PC-9 (cell line): ENCODE measurements at regions not wholly inside any gene's neighbourhood (a gene's known extent, or its start where the extent isn't known, plus 50 kb on each side); places are given as distances from the start of the nearest gene placed in this dataset.

Source experiments
- BruUV-seq: library from RNA; stranded (reverse); fragments of 400-500 nt; replicated peaks from 2 replicates; lab custom pipeline; 2021; lab: Mats Ljungman, UMichigan
- CTCF ChIA-PET: fragments of 300-600 bp; sonication (Branson Sonifier 250); formaldehyde crosslinking; loops from one replicate; lab custom pipeline; 2022; ENCODE audit warnings: antibody characterized with exemption; lab: Charles Lee
- POLR2A ChIA-PET: fragments of 300-600 bp; sonication (Branson Sonifier 250); formaldehyde crosslinking; loops from one replicate; lab custom pipeline; 2022; ENCODE audit warnings: antibody characterized with exemption; ENCODE audit not compliant: unreplicated experiment; lab: Charles Lee
- DNase-seq, 2 experiments: peaks; one replicate each; pipeline versions ENCODE4 v3.0.0 to v3.0.0-alpha.2; 2015 to 2022; ENCODE audit warnings: mixed read lengths in 1 of 2
- H2AFZ ChIP-seq: fragments of 200-600 bp; sonication (generic); 2 replicates; pipeline ENCODE4 v1.8.1; 2017; ENCODE audit warnings: antibody characterized with exemption
- H3F3A ChIP-seq: fragments of 200-600 bp; sonication (generic); 2 replicates; pipeline ENCODE4 v1.8.1; 2017; ENCODE audit warnings: antibody characterized with exemption, mild to moderate bottlenecking, low read depth; ENCODE audit not compliant: insufficient read depth
- H3K27ac ChIP-seq: fragments of 200-600 bp; sonication (generic); 2 replicates; pipeline ENCODE4 v1.6.1; 2016; ENCODE audit warnings: mixed run types
- H3K27me3 ChIP-seq: fragments of 200-600 bp; sonication (generic); 2 replicates; pipeline ENCODE4 v1.6.1; 2016; ENCODE audit warnings: low read depth, mixed run types; ENCODE audit not compliant: insufficient read depth
- H3K36me3 ChIP-seq: fragments of 200-600 bp; sonication (generic); 2 replicates; pipeline ENCODE4 v1.6.1; 2016; ENCODE audit warnings: low read depth, mixed run types
- H3K4me1 ChIP-seq: fragments of 200-600 bp; sonication (generic); replicated peaks from 2 replicates; pipeline ENCODE4 v1.6.1; 2016; ENCODE audit warnings: mixed run types; ENCODE audit not compliant: insufficient read depth
- H3K4me2 ChIP-seq: fragments of 200-600 bp; sonication (generic); 2 replicates; pipeline ENCODE4 v1.6.1; 2017; ENCODE audit warnings: mixed run types
- H3K4me3 ChIP-seq: fragments of 200-600 bp; sonication (generic); 2 replicates; pipeline ENCODE4 v1.6.1; 2016; ENCODE audit warnings: mixed run types
- H3K79me2 ChIP-seq: fragments of 200-600 bp; sonication (generic); 2 replicates; pipeline ENCODE4 v1.6.1; 2017; ENCODE audit warnings: low read depth, mixed run types
- H3K9me2 ChIP-seq: fragments of 200-600 bp; sonication (generic); 2 replicates; pipeline ENCODE4 v1.8.1; 2017; ENCODE audit warnings: mild to moderate bottlenecking; ENCODE audit not compliant: insufficient read depth
- H3K9me3 ChIP-seq: fragments of 200-600 bp; sonication (generic); 2 replicates; pipeline ENCODE4 v1.8.1; 2016; ENCODE audit warnings: low read depth; ENCODE audit not compliant: insufficient read depth
- H4K20me1 ChIP-seq: fragments of 200-600 bp; sonication (generic); 2 replicates; pipeline ENCODE4 v1.8.1; 2017; ENCODE audit not compliant: insufficient read depth
- CTCF ChIP-seq: fragments of 200-600 bp; sonication (generic); conservative IDR thresholded peaks from 2 replicates; pipeline ENCODE4 v1.6.1; 2017; ENCODE audit warnings: mixed run types, antibody characterized with exemption, mild to moderate bottlenecking, moderate library complexity
- EZH2 ChIP-seq: fragments of 200-600 bp; sonication (generic); IDR thresholded peaks from 2 replicates; pipeline ENCODE4 v1.8.0; 2017; ENCODE audit warnings: antibody characterized with exemption, low read depth
- intact Hi-C: fragments of 100-400 bp; cut with micrococcal nuclease; formaldehyde crosslinking; loops from one replicate; pipeline ENCODE4 v1.10.0; 2022; ENCODE audit not compliant: unreplicated experiment

DNA sequence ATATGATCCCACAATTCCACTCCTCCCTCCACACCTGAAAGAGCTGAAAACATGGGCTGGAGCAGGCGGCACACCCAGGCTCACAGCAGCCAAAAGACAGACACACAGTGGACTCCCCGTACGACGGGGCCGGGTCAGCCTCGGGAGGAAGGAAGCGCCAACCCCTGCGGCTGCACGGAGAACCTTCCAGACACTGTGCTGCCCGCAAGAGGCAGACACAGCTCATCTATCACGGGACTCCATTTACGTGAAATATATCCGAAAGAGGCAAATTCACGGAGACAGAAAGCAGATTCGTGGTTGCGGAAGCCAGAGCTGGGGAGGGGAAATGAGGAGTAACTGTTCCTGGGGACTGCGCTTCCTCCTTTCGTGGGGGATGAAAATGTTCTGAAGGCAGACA is 165.0 kb downstream of the BRD1 start:
- no peak overlapping the region for H2AFZ ChIP-seq
- H3K4me1 ChIP-seq = no peaks in the 10 kb centered on the region
- H3K4me2 ChIP-seq = no peak overlapping the region
- no peaks in the 10 kb centered on the region for H3K9me3 ChIP-seq
- H3K27ac ChIP-seq = no peak overlapping the region
- no peaks in the 10 kb centered on the region for H3K36me3 ChIP-seq
- no peak overlapping the region for H3K4me3 ChIP-seq
- H3F3A ChIP-seq = no peaks in the 10 kb centered on the region
- DNase-seq = no peak
- H3K27me3 ChIP-seq = peaks cover 95% of the 10 kb centered on the region
- BruUV-seq = no TSS peak
- CTCF ChIA-PET = no interaction called here
- H3K79me2 ChIP-seq = no peaks in the 10 kb centered on the region
- TF ChIP-seq CTCF (no peak), EZH2 (no peak)
- POLR2A ChIA-PET = no interaction called here
- H3K9me2 ChIP-seq = no peaks in the 10 kb centered on the region
- intact Hi-C loops = no loop called here
- H4K20me1 ChIP-seq = peaks cover 7% of the 10 kb centered on the region

DNA sequence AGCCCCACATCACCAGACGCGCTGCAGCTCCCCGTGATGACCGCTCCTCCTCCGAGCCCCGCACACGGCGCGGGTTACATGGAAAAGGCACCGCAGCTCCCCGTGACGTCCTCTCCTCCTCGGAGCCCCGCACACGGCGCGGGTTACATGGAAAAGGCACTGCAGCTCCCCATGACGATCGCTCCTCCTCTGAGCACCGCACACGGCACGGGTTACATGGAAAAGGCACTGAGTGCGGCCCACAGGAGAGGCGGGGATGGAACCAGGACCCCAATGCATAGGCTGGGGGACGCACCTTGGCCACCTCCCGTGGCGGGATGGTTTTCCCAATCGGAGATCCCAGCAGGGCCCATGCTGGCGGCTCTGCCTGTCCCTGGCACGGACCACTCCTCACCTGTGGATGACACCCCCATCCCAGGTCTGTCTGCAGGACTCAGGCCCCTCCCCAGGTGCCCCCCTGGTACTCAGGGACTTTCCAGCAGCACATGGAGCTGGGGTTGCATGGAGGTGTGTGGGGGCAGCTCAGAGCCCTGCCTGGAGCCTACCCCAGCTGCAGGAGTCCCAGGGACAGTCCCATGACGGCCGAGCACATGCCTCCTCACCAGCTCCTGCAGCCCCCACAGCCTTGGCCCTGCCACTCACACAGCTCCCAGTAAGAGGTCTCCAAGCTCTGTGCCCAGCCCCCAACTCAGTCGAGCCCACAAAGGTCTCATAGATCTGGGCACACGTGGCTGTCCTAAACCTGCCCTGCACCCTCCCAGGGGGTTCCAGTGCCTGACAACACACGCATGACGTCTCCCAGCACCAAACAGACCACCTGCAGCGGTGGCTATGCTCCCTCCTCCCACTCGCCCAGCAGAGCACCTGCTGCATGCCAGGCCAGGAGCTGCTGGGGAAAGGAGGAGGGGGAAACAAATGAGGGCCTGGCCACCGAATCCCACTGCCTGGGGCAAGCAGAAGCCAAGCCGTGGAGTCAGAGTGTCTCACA is 166.6 kb downstream of the BRD1 start:
- ChIA-PET POLR2A (no interaction called here), CTCF (no interaction called here)
- Histone ChIP-seq H3F3A (no peaks in the 10 kb centered on the region), H2AFZ (no peak overlapping the region), H3K9me3 (no peaks in the 10 kb centered on the region), H3K4me2 (no peak overlapping the region), H3K27ac (no peak overlapping the region), H3K36me3 (no peaks in the 10 kb centered on the region), H3K9me2 (no peaks in the 10 kb centered on the region), H3K27me3 (peaks cover 99% of the 10 kb centered on the region), H3K4me1 (no peaks in the 10 kb centered on the region), H4K20me1 (peaks cover 7% of the 10 kb centered on the region), H3K79me2 (no peaks in the 10 kb centered on the region), H3K4me3 (no peak overlapping the region)
- intact Hi-C loops = no loop called here
- DNase-seq = no peak
- TF ChIP-seq CTCF (no peak), EZH2 (no peak)
- no TSS peak for BruUV-seq

DNA sequence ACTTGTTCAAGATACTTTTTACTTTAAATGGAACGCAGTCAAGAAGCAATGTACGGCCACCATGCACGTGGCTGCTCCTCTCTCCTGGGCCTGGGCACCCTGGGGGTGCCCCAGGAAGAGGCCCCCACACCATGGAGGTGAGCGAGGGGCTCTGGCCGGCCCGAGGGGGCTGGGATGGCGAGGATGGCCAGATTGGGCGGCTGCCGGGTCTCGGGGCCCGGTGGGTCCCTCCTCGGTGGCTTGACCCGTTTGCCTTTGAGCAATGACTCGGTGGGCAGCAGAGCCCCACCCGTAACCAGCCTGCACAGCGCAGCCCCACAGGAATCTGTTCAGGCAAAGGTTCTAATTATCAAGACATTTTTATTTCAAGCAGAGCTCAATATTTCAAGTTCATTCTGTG is 167.4 kb downstream of the BRD1 start:
- ChIA-PET CTCF (no interaction called here), POLR2A (no interaction called here)
- H3K9me2 ChIP-seq = no peaks in the 10 kb centered on the region
- H3K27me3 ChIP-seq = peaks cover 99% of the 10 kb centered on the region
- intact Hi-C loops = no loop called here
- no peaks in the 10 kb centered on the region for H3F3A ChIP-seq
- no peaks in the 10 kb centered on the region for H3K4me1 ChIP-seq
- no peak overlapping the region for H3K4me2 ChIP-seq
- H3K36me3 ChIP-seq = no peaks in the 10 kb centered on the region
- TF ChIP-seq CTCF (no peak), EZH2 (no peak)
- no peak for DNase-seq
- no peak overlapping the region for H3K4me3 ChIP-seq
- no peak overlapping the region for H3K27ac ChIP-seq
- H3K79me2 ChIP-seq = peaks cover 5% of the 10 kb centered on the region; the same call in 1 of the 2 replicates
- H2AFZ ChIP-seq = no peak overlapping the region
- H3K9me3 ChIP-seq = no peaks in the 10 kb centered on the region
- peaks cover under 1% of the 10 kb centered on the region; the same call in 1 of the 2 replicates for H4K20me1 ChIP-seq
- no TSS peak for BruUV-seq
